Epidermal melanocyte (primary cell): ENCODE measurements at regions not wholly inside any gene's neighbourhood (a gene's known extent, or its start where the extent isn't known, plus 50 kb on each side); places are given as distances from the start of the nearest gene placed in this dataset.
"Not testable (repeated sequence)": the region's sequence is repeated elsewhere in the genome, so short reads cannot be mapped to it uniquely, and the experiment has no call there.

Source experiments
- DNase-seq: peaks from one replicate; pipeline ENCODE4 v3.0.0; 2011; ENCODE audit warnings: low spot score; ENCODE audit not compliant: insufficient read length

- no peak for DNase-seq
These were observed 139.3 kb upstream of the ODAD2 start for GRCh38 chr10:28137907-28138880.

- no peak for DNase-seq
These were observed 136.4 kb upstream of the ODAD2 start for GRCh38 chr10:28135258-28135657.

- DNase-seq, result no peak
These were observed 131.4 kb upstream of the ODAD2 start for GRCh38 chr10:28130267-28130666.

GRCh38 chr10:28127881-28128280 is 129.0 kb upstream of the ODAD2 start:
- no peak for DNase-seq

- no peak for DNase-seq
These were observed 126.8 kb upstream of the ODAD2 start for GRCh38 chr10:28125701-28126100.

- no peak for DNase-seq
These were observed 121.9 kb upstream of the ODAD2 start for GRCh38 chr10:28120795-28121194.

- DNase-seq, result no peak
These were observed 121.3 kb upstream of the ODAD2 start for GRCh38 chr10:28120043-28120749.

GRCh38 chr10:28118985-28119628 is 120.2 kb upstream of the ODAD2 start:
- DNase-seq, result no peak

GRCh38 chr10:28113202-28113601 is 114.3 kb upstream of the ODAD2 start:
- no peak for DNase-seq

GRCh38 chr10:28111712-28112111 is 112.8 kb upstream of the ODAD2 start:
- DNase-seq, result no peak

- DNase-seq, result no peak
These were observed 106.7 kb upstream of the ODAD2 start for GRCh38 chr10:28105561-28105960.

GRCh38 chr10:28097633-28098032 is 98.8 kb upstream of the ODAD2 start:
- DNase-seq, result no peak

- DNase-seq, result no peak
These were observed 97.0 kb upstream of the ODAD2 start for GRCh38 chr10:28095791-28096378.

- no peak for DNase-seq
These were observed 95.2 kb upstream of the ODAD2 start for GRCh38 chr10:28094121-28094520.

- DNase-seq, result no peak
These were observed 93.0 kb upstream of the ODAD2 start for GRCh38 chr10:28091913-28092312.

- DNase-seq, result no peak
These were observed 91.6 kb upstream of the ODAD2 start for GRCh38 chr10:28090506-28090905.

GRCh38 chr10:28089467-28089866 is 90.6 kb upstream of the ODAD2 start:
- no peak for DNase-seq

- no peak for DNase-seq
These were observed 88.9 kb upstream of the ODAD2 start for GRCh38 chr10:28087661-28088351.

- not testable (repeated sequence) for DNase-seq
These were observed 86.9 kb upstream of the ODAD2 start for GRCh38 chr10:28085760-28086159.

GRCh38 chr10:28082885-28083284 is 84.0 kb upstream of the ODAD2 start:
- no peak for DNase-seq

GRCh38 chr10:28082316-28082715 is 83.4 kb upstream of the ODAD2 start:
- no peak for DNase-seq
